ENCODE measurements at regions not wholly inside any gene's neighbourhood (a gene's known extent, or its start where the extent isn't known, plus 50 kb on each side); places are given as distances from the start of the nearest gene placed in this dataset.

DNA sequence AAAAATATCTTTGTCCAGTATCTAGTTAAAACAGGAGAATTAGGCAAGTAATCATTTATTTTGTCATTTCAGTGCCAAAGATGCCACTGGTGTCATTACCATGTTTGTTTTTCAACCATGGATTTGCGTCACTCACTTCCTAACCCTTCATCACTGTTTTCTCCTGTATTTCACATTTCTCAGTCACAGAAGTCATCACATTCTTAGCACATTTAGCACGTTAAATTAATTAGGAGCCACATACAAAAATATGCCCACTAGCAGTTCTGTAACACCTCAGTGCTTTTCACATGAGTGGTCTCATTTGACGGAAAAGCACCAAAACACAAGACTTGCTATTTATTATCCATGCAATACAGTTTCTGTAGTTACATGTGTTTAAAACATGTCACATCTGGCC, 546.0 kb downstream of the METTL15 start:
- no peak for TF ChIP-seq TCF12 (IDR thresholded peaks at IDR 0.05; ENCODE audit: low read depth)
- TF ChIP-seq RAD21 (IDR thresholded peaks at IDR 0.05; ENCODE audit: low read depth) = no peak
- TF ChIP-seq CEBPB (IDR thresholded peaks at IDR 0.05) = no peak
- no peak for TF ChIP-seq CREB1 (IDR thresholded peaks at IDR 0.05; ENCODE audit: low read depth)
- no peak for TF ChIP-seq EP300 (IDR thresholded peaks at IDR 0.05; ENCODE audit: borderline replicate concordance)
- no peak for TF ChIP-seq EGR1 (IDR thresholded peaks at IDR 0.05)
- TF ChIP-seq, protein P1, sequence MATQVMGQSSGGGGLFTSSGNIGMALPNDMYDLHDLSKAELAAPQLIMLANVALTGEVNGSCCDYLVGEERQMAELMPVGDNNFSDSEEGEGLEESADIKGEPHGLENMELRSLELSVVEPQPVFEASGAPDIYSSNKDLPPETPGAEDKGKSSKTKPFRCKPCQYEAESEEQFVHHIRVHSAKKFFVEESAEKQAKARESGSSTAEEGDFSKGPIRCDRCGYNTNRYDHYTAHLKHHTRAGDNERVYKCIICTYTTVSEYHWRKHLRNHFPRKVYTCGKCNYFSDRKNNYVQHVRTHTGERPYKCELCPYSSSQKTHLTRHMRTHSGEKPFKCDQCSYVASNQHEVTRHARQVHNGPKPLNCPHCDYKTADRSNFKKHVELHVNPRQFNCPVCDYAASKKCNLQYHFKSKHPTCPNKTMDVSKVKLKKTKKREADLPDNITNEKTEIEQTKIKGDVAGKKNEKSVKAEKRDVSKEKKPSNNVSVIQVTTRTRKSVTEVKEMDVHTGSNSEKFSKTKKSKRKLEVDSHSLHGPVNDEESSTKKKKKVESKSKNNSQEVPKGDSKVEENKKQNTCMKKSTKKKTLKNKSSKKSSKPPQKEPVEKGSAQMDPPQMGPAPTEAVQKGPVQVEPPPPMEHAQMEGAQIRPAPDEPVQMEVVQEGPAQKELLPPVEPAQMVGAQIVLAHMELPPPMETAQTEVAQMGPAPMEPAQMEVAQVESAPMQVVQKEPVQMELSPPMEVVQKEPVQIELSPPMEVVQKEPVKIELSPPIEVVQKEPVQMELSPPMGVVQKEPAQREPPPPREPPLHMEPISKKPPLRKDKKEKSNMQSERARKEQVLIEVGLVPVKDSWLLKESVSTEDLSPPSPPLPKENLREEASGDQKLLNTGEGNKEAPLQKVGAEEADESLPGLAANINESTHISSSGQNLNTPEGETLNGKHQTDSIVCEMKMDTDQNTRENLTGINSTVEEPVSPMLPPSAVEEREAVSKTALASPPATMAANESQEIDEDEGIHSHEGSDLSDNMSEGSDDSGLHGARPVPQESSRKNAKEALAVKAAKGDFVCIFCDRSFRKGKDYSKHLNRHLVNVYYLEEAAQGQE (IDR thresholded peaks at IDR 0.05; ENCODE audit: low read depth) = no peak
- TF ChIP-seq YY1 (IDR thresholded peaks at IDR 0.05; ENCODE audit: low read depth) = no peak
- TF ChIP-seq, protein P2, sequence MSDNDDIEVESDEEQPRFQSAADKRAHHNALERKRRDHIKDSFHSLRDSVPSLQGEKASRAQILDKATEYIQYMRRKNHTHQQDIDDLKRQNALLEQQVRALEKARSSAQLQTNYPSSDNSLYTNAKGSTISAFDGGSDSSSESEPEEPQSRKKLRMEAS (IDR thresholded peaks at IDR 0.05) = no peak
- no peak for TF ChIP-seq TEAD4 (IDR thresholded peaks at IDR 0.05)

All from Ishikawa (cell line).